ENCODE measurements at regions not wholly inside any gene's neighbourhood (a gene's known extent, or its start where the extent isn't known, plus 50 kb on each side); places are given as distances from the start of the nearest gene placed in this dataset.

GRCh38 chr10:4313051-4313450 is 513.0 kb upstream of the AKR1E2 start:
- ATAC-seq (no peak), DNase-seq (no peak)
- POLR2A ChIA-PET = no interaction called here
- no peaks in the 10 kb centered on the region for H3K36me3 Mint-ChIP-seq
- no peak overlapping the region for H3K4me3 Mint-ChIP-seq
- no peak overlapping the region for H3K27ac Mint-ChIP-seq
- Histone ChIP-seq H3K4me3 (ENCODE audit: low read length) (no peak overlapping the region), H3K36me3 (ENCODE audit: control insufficient read depth in 2 of 3, insufficient read depth in 3 of 3, low read length in 3 of 3) (no peaks in the 10 kb centered on the region), H3K9me3 (ENCODE audit: control insufficient read depth in 2 of 3, low read length in 3 of 3) (no peaks in the 10 kb centered on the region), H3K27me3 (ENCODE audit: control insufficient read depth in 2 of 2, insufficient read depth in 2 of 2, low read length in 2 of 2) (no peaks in the 10 kb centered on the region), H3K27ac (ENCODE audit: low read depth, low read length) (no peak overlapping the region), H3K4me1 (ENCODE audit: control insufficient read depth in 2 of 2, insufficient read depth in 2 of 2, low read length in 2 of 2) (no peaks in the 10 kb centered on the region)
- no peaks in the 10 kb centered on the region for H3K4me1 Mint-ChIP-seq
- intact Hi-C loops (cut with micrococcal nuclease) = no loop called here
- peaks cover 0 to 7% (median 0%) of the 10 kb centered on the region in 11 donors for H3K9me3 Mint-ChIP-seq
- peaks cover 0 to 25% (median 11%) of the 10 kb centered on the region in 5 donors for H3K27me3 Mint-ChIP-seq
- CTCF ChIA-PET = no interaction called here

- Histone ChIP-seq H3K27me3 (ENCODE audit: control insufficient read depth in 2 of 2, insufficient read depth in 2 of 2, low read length in 2 of 2) (peaks cover 0 to 3% of the 10 kb centered on the region in 2 donors), H3K9me3 (ENCODE audit: control insufficient read depth in 2 of 3, low read length in 3 of 3) (no peaks in the 10 kb centered on the region), H3K4me1 (ENCODE audit: control insufficient read depth in 2 of 2, insufficient read depth in 2 of 2, low read length in 2 of 2) (no peaks in the 10 kb centered on the region), H3K36me3 (ENCODE audit: control insufficient read depth in 2 of 3, insufficient read depth in 3 of 3, low read length in 3 of 3) (no peaks in the 10 kb centered on the region), H3K27ac (ENCODE audit: low read depth, low read length) (no peak overlapping the region), H3K4me3 (ENCODE audit: low read length) (no peak overlapping the region)
- DNase-seq (no peak), ATAC-seq (no peak)
- Mint-ChIP-seq H3K27ac (no peak overlapping the region), H3K36me3 (no peaks in the 10 kb centered on the region), H3K27me3 (peaks cover 0 to 24% (median 11%) of the 10 kb centered on the region in 5 donors), H3K4me1 (no peaks in the 10 kb centered on the region), H3K4me3 (no peak overlapping the region), H3K9me3 (peaks cover 0 to 7% (median 0%) of the 10 kb centered on the region in 11 donors)
- ChIA-PET CTCF (no interaction called here), POLR2A (no interaction called here)
- intact Hi-C loops (cut with micrococcal nuclease) = no loop called here
These were observed 513.8 kb upstream of the AKR1E2 start for GRCh38 chr10:4312051-4312835.

GRCh38 chr10:4310172-4310571 is 515.8 kb upstream of the AKR1E2 start:
- Mint-ChIP-seq H3K27ac (no peak overlapping the region), H3K27me3 (peaks cover 0 to 27% (median 11%) of the 10 kb centered on the region in 5 donors), H3K4me3 (no peak overlapping the region), H3K4me1 (no peaks in the 10 kb centered on the region), H3K9me3 (peaks cover 0 to 7% (median 0%) of the 10 kb centered on the region in 11 donors), H3K36me3 (no peaks in the 10 kb centered on the region)
- ChIA-PET CTCF (no interaction called here), POLR2A (no interaction called here)
- H3K27ac ChIP-seq (ENCODE audit: low read depth, low read length) = no peak overlapping the region
- no peaks in the 10 kb centered on the region for H3K36me3 ChIP-seq (ENCODE audit: control insufficient read depth in 2 of 3, insufficient read depth in 3 of 3, low read length in 3 of 3)
- no peaks in the 10 kb centered on the region for H3K4me1 ChIP-seq (ENCODE audit: control insufficient read depth in 2 of 2, insufficient read depth in 2 of 2, low read length in 2 of 2)
- ATAC-seq (no peak), DNase-seq (no peak)
- peaks cover 0 to 3% of the 10 kb centered on the region in 2 donors for H3K27me3 ChIP-seq (ENCODE audit: control insufficient read depth in 2 of 2, insufficient read depth in 2 of 2, low read length in 2 of 2)
- intact Hi-C loops (cut with micrococcal nuclease) = no loop called here
- no peak overlapping the region for H3K4me3 ChIP-seq (ENCODE audit: low read length)
- H3K9me3 ChIP-seq (ENCODE audit: control insufficient read depth in 2 of 3, low read length in 3 of 3) = no peaks in the 10 kb centered on the region

- Histone ChIP-seq H3K4me3 (ENCODE audit: low read length) (no peak overlapping the region), H3K9me3 (ENCODE audit: control insufficient read depth in 2 of 3, low read length in 3 of 3) (no peaks in the 10 kb centered on the region), H3K4me1 (ENCODE audit: control insufficient read depth in 2 of 2, insufficient read depth in 2 of 2, low read length in 2 of 2) (no peaks in the 10 kb centered on the region), H3K36me3 (ENCODE audit: control insufficient read depth in 2 of 3, insufficient read depth in 3 of 3, low read length in 3 of 3) (no peaks in the 10 kb centered on the region), H3K27ac (ENCODE audit: low read depth, low read length) (no peak overlapping the region), H3K27me3 (ENCODE audit: control insufficient read depth in 2 of 2, insufficient read depth in 2 of 2, low read length in 2 of 2) (peaks cover 0 to 3% of the 10 kb centered on the region in 2 donors)
- POLR2A ChIA-PET = no interaction called here
- H3K27ac Mint-ChIP-seq = no peak overlapping the region
- CTCF ChIA-PET = no interaction called here
- H3K36me3 Mint-ChIP-seq = no peaks in the 10 kb centered on the region
- H3K27me3 Mint-ChIP-seq = peaks cover 0 to 28% (median 14%) of the 10 kb centered on the region in 5 donors
- DNase-seq (no peak), ATAC-seq (no peak)
- H3K4me1 Mint-ChIP-seq = peaks cover 0 to 2% (median 0%) of the 10 kb centered on the region in 7 donors
- intact Hi-C loops (cut with micrococcal nuclease) = no loop called here
- no peak overlapping the region for H3K4me3 Mint-ChIP-seq
- H3K9me3 Mint-ChIP-seq = peaks cover 0 to 7% (median 0%) of the 10 kb centered on the region in 11 donors
These were observed 518.1 kb upstream of the AKR1E2 start for GRCh38 chr10:4307910-4308309.

GRCh38 chr10:4306871-4307270 is 519.1 kb upstream of the AKR1E2 start:
- intact Hi-C loops (cut with micrococcal nuclease) = no loop called here
- no peaks in the 10 kb centered on the region for H3K9me3 ChIP-seq (ENCODE audit: control insufficient read depth in 2 of 3, low read length in 3 of 3)
- Mint-ChIP-seq H3K27me3 (peaks cover 0 to 30% (median 15%) of the 10 kb centered on the region in 5 donors), H3K9me3 (peaks cover 0 to 6% (median 0%) of the 10 kb centered on the region in 11 donors), H3K27ac (no peak overlapping the region), H3K36me3 (no peaks in the 10 kb centered on the region), H3K4me1 (peaks cover 0 to 2% (median 0%) of the 10 kb centered on the region in 7 donors), H3K4me3 (no peak overlapping the region)
- no peak overlapping the region for H3K27ac ChIP-seq (ENCODE audit: low read depth, low read length)
- H3K4me3 ChIP-seq (ENCODE audit: low read length) = no peak overlapping the region
- ChIA-PET CTCF (no interaction called here), POLR2A (no interaction called here)
- H3K36me3 ChIP-seq (ENCODE audit: control insufficient read depth in 2 of 3, insufficient read depth in 3 of 3, low read length in 3 of 3) = no peaks in the 10 kb centered on the region
- peaks cover 0 to 3% of the 10 kb centered on the region in 2 donors for H3K27me3 ChIP-seq (ENCODE audit: control insufficient read depth in 2 of 2, insufficient read depth in 2 of 2, low read length in 2 of 2)
- H3K4me1 ChIP-seq (ENCODE audit: control insufficient read depth in 2 of 2, insufficient read depth in 2 of 2, low read length in 2 of 2) = no peaks in the 10 kb centered on the region
- DNase-seq (no peak), ATAC-seq (no peak)

GRCh38 chr10:4303045-4303444 is 518.0 kb upstream of the KLF6 start:
- H3K4me3 Mint-ChIP-seq = no peak overlapping the region
- Histone ChIP-seq H3K36me3 (ENCODE audit: control insufficient read depth in 2 of 3, insufficient read depth in 3 of 3, low read length in 3 of 3) (no peaks in the 10 kb centered on the region), H3K4me1 (ENCODE audit: control insufficient read depth in 2 of 2, insufficient read depth in 2 of 2, low read length in 2 of 2) (no peaks in the 10 kb centered on the region), H3K4me3 (ENCODE audit: low read length) (no peak overlapping the region), H3K9me3 (ENCODE audit: control insufficient read depth in 2 of 3, low read length in 3 of 3) (no peaks in the 10 kb centered on the region), H3K27ac (ENCODE audit: low read depth, low read length) (no peak overlapping the region), H3K27me3 (ENCODE audit: control insufficient read depth in 2 of 2, insufficient read depth in 2 of 2, low read length in 2 of 2) (peaks cover 0 to 3% of the 10 kb centered on the region in 2 donors)
- peaks cover 0 to 27% (median 7%) of the 10 kb centered on the region in 5 donors for H3K27me3 Mint-ChIP-seq
- DNase-seq (no peak), ATAC-seq (no peak)
- ChIA-PET POLR2A (no interaction called here), CTCF (no interaction called here)
- H3K36me3 Mint-ChIP-seq = no peaks in the 10 kb centered on the region
- no peaks in the 10 kb centered on the region for H3K9me3 Mint-ChIP-seq
- intact Hi-C loops (cut with micrococcal nuclease) = no loop called here
- peaks cover 0 to 2% (median 0%) of the 10 kb centered on the region in 7 donors for H3K4me1 Mint-ChIP-seq
- no peak overlapping the region for H3K27ac Mint-ChIP-seq

Measured in naive thymus-derived CD4-positive, alpha-beta T cell (primary cell).